ENCODE measurements at regions not wholly inside any gene's neighbourhood (a gene's known extent, or its start where the extent isn't known, plus 50 kb on each side); places are given as distances from the start of the nearest gene placed in this dataset.

- DNase-seq = no peak
Measured at GRCh38 chr10:7507887-7508726, 97.3 kb upstream of the SFMBT2 start.

DNA sequence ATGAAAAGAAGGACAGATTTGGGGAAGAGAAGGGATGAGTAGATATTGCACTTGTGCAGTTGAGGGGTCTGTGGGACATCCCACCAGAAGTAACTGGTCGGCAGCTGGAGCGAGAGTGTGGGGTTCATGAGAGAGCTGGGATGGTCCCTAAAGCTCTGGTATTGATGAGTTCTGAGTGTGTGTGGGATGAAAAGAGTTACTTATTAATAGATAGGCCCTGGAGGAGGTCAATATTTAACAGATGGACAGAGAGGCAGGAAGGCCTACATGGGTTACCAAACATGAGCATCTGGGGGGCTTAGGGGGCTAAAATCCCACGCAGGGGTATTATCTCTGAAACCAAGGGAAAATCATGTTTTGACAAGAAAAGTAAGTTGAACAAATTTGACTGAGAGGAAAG, 95.7 kb upstream of the SFMBT2 start:
- DNase-seq = no peak

- DNase-seq = no peak
Measured at GRCh38 chr10:7505196-7505595, 94.4 kb upstream of the SFMBT2 start.

DNA sequence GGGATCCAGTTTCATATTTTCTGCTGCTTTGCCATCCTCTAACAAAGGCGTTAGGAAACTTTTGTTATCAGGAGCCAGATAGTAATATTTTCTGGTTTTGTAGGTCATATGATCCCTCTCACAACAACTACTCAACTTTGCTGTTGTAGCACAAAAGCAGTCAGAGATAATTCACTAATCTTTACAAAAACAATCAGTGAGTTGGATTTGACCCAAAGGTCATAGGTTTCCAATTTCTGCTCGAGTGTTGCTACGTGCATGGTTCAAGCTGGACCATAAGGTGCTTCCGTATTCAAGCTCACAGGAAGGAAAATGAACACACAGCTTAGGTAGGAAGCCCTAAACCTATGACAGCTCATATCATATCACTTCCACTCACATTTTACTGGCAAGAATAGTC, 92.4 kb upstream of the SFMBT2 start:
- no peak for DNase-seq

GRCh38 chr10:7501157-7501556, 90.3 kb upstream of the SFMBT2 start:
- no peak for DNase-seq

GRCh38 chr10:7498111-7498510, 87.3 kb upstream of the SFMBT2 start:
- DNase-seq = no peak

DNA sequence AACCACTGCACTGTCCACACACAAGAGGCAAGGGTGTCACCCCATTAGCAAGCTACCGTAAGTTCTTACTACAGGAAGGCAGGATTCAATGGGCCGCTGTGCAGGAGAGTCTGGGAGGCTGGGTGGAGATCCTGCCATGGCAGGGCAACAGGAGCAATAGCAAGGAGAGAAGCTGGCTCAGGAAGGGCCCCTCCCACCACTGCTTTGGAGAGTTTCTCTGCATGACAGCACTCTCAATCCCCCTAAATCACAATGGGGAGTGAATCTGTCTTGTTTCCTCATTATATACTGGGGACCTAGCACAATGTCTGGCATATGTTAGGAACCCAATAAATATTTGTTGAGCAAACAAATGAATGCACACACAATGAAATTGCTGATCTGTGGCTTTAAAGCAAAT, 83.2 kb upstream of the SFMBT2 start:
- no peak for DNase-seq

GRCh38 chr10:7492660-7493046, 81.8 kb upstream of the SFMBT2 start:
- no peak for DNase-seq

GRCh38 chr10:7491949-7492659, 81.3 kb upstream of the SFMBT2 start:
- no peak for DNase-seq

DNA sequence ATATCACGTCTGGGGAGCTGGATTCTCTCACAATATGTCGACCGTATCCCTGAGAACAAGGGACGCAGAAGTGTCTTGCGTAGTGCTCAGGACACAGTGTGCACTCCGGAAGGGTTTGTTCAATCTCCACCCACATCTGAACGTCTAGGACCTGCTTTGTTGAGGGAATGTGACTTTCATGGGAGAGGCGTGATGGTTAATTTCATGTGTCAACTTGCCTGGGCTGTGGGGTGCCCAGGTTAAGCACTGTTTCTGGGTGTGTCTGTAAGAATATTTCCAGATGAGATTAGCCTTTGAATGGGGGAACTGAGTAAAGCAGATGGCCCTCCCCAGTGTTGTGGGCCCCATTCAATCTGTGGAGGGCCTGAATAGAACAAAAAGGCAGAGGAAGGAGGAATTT, 80.4 kb upstream of the SFMBT2 start:
- DNase-seq = no peak

DNA sequence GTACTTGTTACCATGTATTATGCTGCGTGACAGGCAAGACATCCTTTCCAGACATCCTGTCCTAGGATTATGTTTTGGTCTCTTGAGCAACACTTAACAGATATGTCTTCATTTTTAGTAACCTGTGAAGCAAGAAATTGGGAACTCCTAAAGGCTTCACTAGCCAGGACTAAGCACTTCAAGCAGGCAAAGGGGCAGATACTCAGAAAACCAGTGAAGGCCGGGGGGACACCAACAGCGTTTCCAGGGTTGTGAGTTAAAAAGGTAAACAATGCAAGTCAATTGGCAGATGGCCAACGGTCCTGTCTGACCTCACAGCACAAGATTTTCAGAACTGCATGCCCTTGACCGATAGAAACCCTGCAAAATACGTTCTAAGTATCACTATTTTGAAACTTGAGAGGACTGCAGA, 77.6 kb upstream of the SFMBT2 start:
- peak in 3 of 56 donors; percentile 12 to 23 (median 15) for DNase-seq

- DNase-seq = no peak
Measured at GRCh38 chr10:7487528-7487927, 76.7 kb upstream of the SFMBT2 start.

GRCh38 chr10:7486528-7486927, 75.7 kb upstream of the SFMBT2 start:
- DNase-seq = no peak

DNA sequence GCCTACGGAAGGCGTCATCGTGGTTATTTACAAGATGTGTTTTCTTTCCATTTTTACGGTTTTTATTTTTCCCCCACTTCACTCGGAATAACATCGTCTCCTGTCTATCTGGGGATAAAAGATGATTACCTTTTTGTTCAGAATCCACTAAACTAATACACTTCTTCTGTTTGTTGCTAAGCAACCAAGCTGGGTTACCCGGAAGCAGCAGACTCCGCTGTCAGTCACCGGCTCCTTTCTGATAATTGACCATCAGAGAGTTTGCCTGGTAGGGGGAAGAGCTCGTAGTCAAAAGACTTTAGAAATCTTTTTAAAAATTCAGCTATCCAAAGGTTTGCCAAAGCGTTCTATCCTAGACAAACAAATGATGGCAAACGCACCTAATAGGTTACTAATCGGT, 75.0 kb upstream of the SFMBT2 start:
- peak in 2 of 56 donors; percentile 9 to 11 for DNase-seq

- DNase-seq = peak in 1 of 56 donors; percentile 30
Measured at GRCh38 chr10:7485244-7485556, 74.4 kb upstream of the SFMBT2 start.

DNA sequence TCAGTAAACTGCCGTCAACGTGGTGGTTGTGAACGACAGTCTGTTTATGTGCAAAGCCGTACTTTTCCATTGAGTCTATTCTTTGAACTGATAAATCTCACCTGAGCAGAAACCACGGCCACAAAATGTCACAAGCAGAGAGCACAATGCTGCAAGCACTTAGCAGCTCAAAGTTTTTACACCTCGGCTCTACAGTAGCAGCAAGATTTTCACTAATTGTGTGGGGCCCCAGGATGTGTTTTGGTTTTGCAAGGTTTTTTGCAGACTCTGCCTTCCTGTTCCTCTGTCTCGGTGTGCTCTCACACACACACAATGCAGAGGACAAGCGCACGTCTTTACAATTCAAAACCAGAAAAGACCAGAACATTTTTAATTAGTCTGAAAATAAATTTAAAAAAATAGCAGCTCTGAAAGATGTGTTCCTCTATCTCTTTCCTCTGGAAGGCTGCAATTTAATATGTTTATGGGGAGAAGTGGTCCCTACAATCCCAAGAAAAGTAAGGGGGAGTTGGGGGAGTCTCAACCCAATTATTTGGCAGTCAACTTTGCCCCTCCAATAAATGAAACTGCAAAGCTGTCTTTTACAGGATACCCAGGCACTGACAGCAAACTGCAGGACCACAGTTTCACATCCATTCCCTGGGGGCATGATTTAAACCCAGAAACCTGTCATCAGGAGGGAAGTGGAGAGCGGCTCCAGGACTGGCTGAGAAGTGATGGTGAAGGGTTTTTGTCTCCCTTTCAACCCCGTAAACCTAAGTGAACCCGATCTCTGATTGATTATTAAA, 73.8 kb upstream of the SFMBT2 start:
- DNase-seq = peak in 2 of 56 donors; percentile 9 to 10

GRCh38 chr10:7483848-7484247, 73.0 kb upstream of the SFMBT2 start:
- no peak for DNase-seq

DNA sequence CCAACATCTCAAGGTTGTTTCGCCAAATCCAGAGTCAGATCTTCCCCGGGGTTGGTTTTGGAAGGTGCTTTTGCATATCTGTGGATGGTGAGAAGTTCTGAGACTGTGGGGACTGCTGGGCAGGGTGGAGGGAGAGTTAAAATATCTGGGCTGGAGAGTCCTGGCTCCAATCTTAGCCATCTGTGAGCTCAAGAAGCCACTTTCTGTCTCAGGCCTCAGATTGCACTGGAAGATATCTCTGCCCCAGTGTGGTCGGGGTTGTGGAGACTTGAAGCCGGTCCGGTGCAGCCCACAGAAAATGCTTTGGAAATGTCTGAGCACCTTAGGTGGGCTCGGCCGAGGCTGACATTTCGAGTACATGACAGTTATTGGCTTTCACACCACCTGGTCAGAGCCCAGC, 72.2 kb upstream of the SFMBT2 start:
- no peak for DNase-seq

GRCh38 chr10:7481368-7481765, 70.5 kb upstream of the SFMBT2 start:
- no peak for DNase-seq

- DNase-seq = peak in 1 of 56 donors; percentile 27
Measured at GRCh38 chr10:7480742-7481367, 70.0 kb upstream of the SFMBT2 start.

DNA sequence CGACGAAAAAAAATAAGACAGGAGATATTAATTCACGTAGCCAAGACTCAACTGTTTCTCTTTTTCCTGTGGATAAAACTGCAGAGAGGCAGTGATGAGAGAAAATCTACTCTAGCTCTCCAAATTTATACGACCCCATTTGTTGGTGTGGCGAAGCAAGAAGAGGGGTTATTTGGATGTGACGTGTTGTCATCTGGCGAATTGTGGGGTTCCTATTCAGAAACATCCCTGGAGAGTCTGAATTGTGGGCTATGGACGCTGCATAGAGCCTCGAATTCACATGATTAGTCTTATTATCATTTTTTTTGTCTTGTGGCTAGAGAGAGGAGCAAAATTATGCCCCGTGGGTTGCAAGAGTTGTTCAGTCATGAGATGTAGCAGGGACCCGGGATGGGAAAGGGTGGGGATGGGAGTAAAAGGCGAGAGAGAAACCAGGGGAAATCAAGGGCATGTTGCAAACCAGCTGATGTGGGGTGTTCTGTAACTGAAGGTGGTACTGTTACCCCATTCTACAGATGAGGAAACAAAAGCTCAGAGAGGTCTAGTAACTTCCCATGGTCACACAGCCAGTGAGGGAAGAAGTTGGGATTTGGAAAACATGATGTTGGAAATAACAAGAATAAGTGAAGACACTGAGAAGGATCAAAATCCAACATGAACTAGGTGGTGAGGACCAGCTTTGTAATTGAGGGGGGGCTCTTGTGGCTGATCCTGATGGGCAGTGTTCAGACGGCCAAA, 69.2 kb upstream of the SFMBT2 start:
- DNase-seq = no peak
